Gastroesophageal sphincter (tissue), 3 donors: ENCODE measurements at regions not wholly inside any gene's neighbourhood (a gene's known extent, or its start where the extent isn't known, plus 50 kb on each side); places are given as distances from the start of the nearest gene placed in this dataset.

Experiments
- CTCF ChIP-seq, 4 experiments: fragments of 200-600 bp in 2 of 4; fragments of 450-650 bp in 2 of 4; sonication (generic) in 1 of 4; IDR thresholded peaks; one replicate each; pipeline ENCODE4 v1.5.1; 2017 to 2019; ENCODE audit warnings: antibody characterized with exemption in 4 of 4, mild to moderate bottlenecking in 2 of 4, moderate library complexity in 2 of 4
- EP300 ChIP-seq: sonication (generic); formaldehyde crosslinking; IDR thresholded peaks from one replicate; pipeline ENCODE4 v1.6.1; 2017; ENCODE audit warnings: antibody characterized with exemption, mild to moderate bottlenecking
- POLR2A ChIP-seq, 2 donors: fragments of 450-650 bp; IDR thresholded peaks; one replicate each; pipeline ENCODE4 v1.6.1; 2017; ENCODE audit warnings: antibody characterized with exemption in 2 of 2, mild to moderate bottlenecking in 2 of 2, moderate library complexity in 1 of 2
- POLR2AphosphoS5 ChIP-seq: sonication (generic); formaldehyde crosslinking; IDR thresholded peaks from one replicate; pipeline ENCODE4 v1.6.1; 2017; ENCODE audit warnings: antibody characterized with exemption

- TF ChIP-seq CTCF (IDR thresholded peaks at IDR 0.05) (no peak), EP300 (no peak), POLR2AphosphoS5 (no peak), POLR2A (IDR thresholded peaks at IDR 0.05) (no peak)
These were observed 196.3 kb upstream of the KLF6 start for GRCh38 chr10:3981300-3981699.
